Activated naive CD4-positive, alpha-beta T cell treated with anti-CD3 and anti-CD28 coated beads, Interleukin-2, amount 50 U/mL, for 72 hours (primary cell): ENCODE measurements at regions not wholly inside any gene's neighbourhood (a gene's known extent, or its start where the extent isn't known, plus 50 kb on each side); places are given as distances from the start of the nearest gene placed in this dataset.

Experiments used
- ATAC-seq, 2 donors: fragments of 150-1000 bp; cut with Tn5 transposase; 2 replicates each; pipeline ENCODE4 v1.10.0; 2021; ENCODE audit warnings: mild to moderate bottlenecking in 2 of 2, moderate library complexity in 2 of 2
- DNase-seq, 2 donors: peaks; one replicate each; pipeline ENCODE4 v3.0.0; 2021 to 2022; ENCODE audit warnings: low spot score in 2 of 2
- H3K27ac Mint-ChIP-seq, 2 donors: one replicate each; pipeline ENCODE4 v1.8.0; 2022; ENCODE audit warnings: mild to moderate bottlenecking in 2 of 2, mixed read lengths in 2 of 2
- H3K36me3 Mint-ChIP-seq, 2 donors: one replicate each; pipeline ENCODE4 v1.8.0; 2022; ENCODE audit warnings: mixed read lengths in 2 of 2
- H3K9me3 Mint-ChIP-seq, 2 donors: one replicate each; pipeline ENCODE4 v1.8.0; 2022; ENCODE audit warnings: mixed read lengths in 2 of 2

GRCh38 chr17:70332356-70333210 is 163.3 kb downstream of the KCNJ2 start:
- Mint-ChIP-seq H3K9me3 (peaks cover 3 to 8% of the 10 kb centered on the region in 2 donors), H3K36me3 (no peaks in the 10 kb centered on the region)

GRCh38 chr17:70336411-70336810 is 167.1 kb downstream of the KCNJ2 start:
- Mint-ChIP-seq H3K9me3 (peaks cover 3 to 8% of the 10 kb centered on the region in 2 donors), H3K36me3 (no peaks in the 10 kb centered on the region), H3K27ac (no peak overlapping the region)
- DNase-seq (no peak), ATAC-seq (no peak)

More at GRCh38 chr17:70332356-70333210, 163.3 kb downstream of the KCNJ2 start:
- no peak for DNase-seq
- no peak for ATAC-seq
- no peak overlapping the region for H3K27ac Mint-ChIP-seq

- ATAC-seq (no peak), DNase-seq (no peak)
- Mint-ChIP-seq H3K9me3 (peaks cover 3 to 8% of the 10 kb centered on the region in 2 donors), H3K27ac (no peak overlapping the region), H3K36me3 (no peaks in the 10 kb centered on the region)
Measured at GRCh38 chr17:70338946-70339354, 169.6 kb downstream of the KCNJ2 start.

- H3K36me3 Mint-ChIP-seq: no peaks in the 10 kb centered on the region
- DNase-seq (no peak), ATAC-seq (no peak)
Measured at GRCh38 chr17:70343114-70343513, 173.8 kb downstream of the KCNJ2 start.

GRCh38 chr17:70344386-70345060 is 175.2 kb downstream of the KCNJ2 start:
- Mint-ChIP-seq H3K9me3 (peaks cover 6 to 7% of the 10 kb centered on the region in 2 donors), H3K27ac (peak overlapping the region in 1 of 2 donors; percentile 37), H3K36me3 (no peaks in the 10 kb centered on the region)
- DNase-seq: no peak
- peak; percentile 26 to 68 for ATAC-seq

More at GRCh38 chr17:70343114-70343513, 173.8 kb downstream of the KCNJ2 start:
- peaks cover 0 to 4% of the 10 kb centered on the region in 2 donors for H3K9me3 Mint-ChIP-seq
- no peak overlapping the region for H3K27ac Mint-ChIP-seq

- DNase-seq (no peak), ATAC-seq (peak in 1 of 2 donors; percentile 7)
- Mint-ChIP-seq H3K36me3 (no peaks in the 10 kb centered on the region), H3K27ac (peak overlapping the region in 1 of 2 donors; percentile 37), H3K9me3 (peaks cover 6 to 8% of the 10 kb centered on the region in 2 donors)
Measured at GRCh38 chr17:70345061-70345460, 175.7 kb downstream of the KCNJ2 start.

- peaks cover 3 to 6% of the 10 kb centered on the region in 2 donors for H3K9me3 Mint-ChIP-seq
- DNase-seq: no peak
- no peaks in the 10 kb centered on the region for H3K36me3 Mint-ChIP-seq
- no peak for ATAC-seq
- no peak overlapping the region for H3K27ac Mint-ChIP-seq
Measured at GRCh38 chr17:70352834-70353233, 183.5 kb downstream of the KCNJ2 start.

GRCh38 chr17:70353408-70354092 is 184.2 kb downstream of the KCNJ2 start:
- Mint-ChIP-seq H3K36me3 (no peaks in the 10 kb centered on the region), H3K9me3 (peaks cover 3 to 6% of the 10 kb centered on the region in 2 donors), H3K27ac (no peak overlapping the region)
- ATAC-seq (no peak), DNase-seq (no peak)

- H3K27ac Mint-ChIP-seq: no peak overlapping the region
- ATAC-seq (no peak), DNase-seq (no peak)
- H3K36me3 Mint-ChIP-seq: no peaks in the 10 kb centered on the region
- H3K9me3 Mint-ChIP-seq: no peaks in the 10 kb centered on the region
Measured at GRCh38 chr17:70355185-70355584, 185.9 kb downstream of the KCNJ2 start.

GRCh38 chr17:70357190-70357589 is 187.9 kb downstream of the KCNJ2 start:
- Mint-ChIP-seq H3K9me3 (no peaks in the 10 kb centered on the region), H3K27ac (no peak overlapping the region), H3K36me3 (no peaks in the 10 kb centered on the region)
- no peak for DNase-seq
- ATAC-seq: no peak

- peaks cover 3 to 10% of the 10 kb centered on the region in 2 donors for H3K9me3 Mint-ChIP-seq
- H3K27ac Mint-ChIP-seq: no peak overlapping the region
- no peaks in the 10 kb centered on the region for H3K36me3 Mint-ChIP-seq
- ATAC-seq: peak; percentile 65 to 77
- no peak for DNase-seq
Measured at GRCh38 chr17:70365091-70365583, 195.8 kb downstream of the KCNJ2 start.

GRCh38 chr17:70366386-70366785 is 197.1 kb downstream of the KCNJ2 start:
- ATAC-seq (no peak), DNase-seq (no peak)
- H3K36me3 Mint-ChIP-seq: no peaks in the 10 kb centered on the region
- H3K9me3 Mint-ChIP-seq: peaks cover 3 to 10% of the 10 kb centered on the region in 2 donors
- no peak overlapping the region for H3K27ac Mint-ChIP-seq

- H3K27ac Mint-ChIP-seq: no peak overlapping the region
- DNase-seq (no peak), ATAC-seq (no peak)
- H3K9me3 Mint-ChIP-seq: peaks cover 3 to 10% of the 10 kb centered on the region in 2 donors
- H3K36me3 Mint-ChIP-seq: no peaks in the 10 kb centered on the region
Measured at GRCh38 chr17:70368011-70368410, 198.7 kb downstream of the KCNJ2 start.

GRCh38 chr17:70369391-70369790 is 200.1 kb downstream of the KCNJ2 start:
- H3K36me3 Mint-ChIP-seq: no peaks in the 10 kb centered on the region
- DNase-seq (no peak), ATAC-seq (no peak)
- H3K9me3 Mint-ChIP-seq: peaks cover 7 to 10% of the 10 kb centered on the region in 2 donors
- no peak overlapping the region for H3K27ac Mint-ChIP-seq

- DNase-seq (no peak), ATAC-seq (no peak)
- H3K9me3 Mint-ChIP-seq: peaks cover 4% of the 10 kb centered on the region in 2 donors
- no peaks in the 10 kb centered on the region for H3K36me3 Mint-ChIP-seq
- no peak overlapping the region for H3K27ac Mint-ChIP-seq
Measured at GRCh38 chr17:70370816-70371215, 201.5 kb downstream of the KCNJ2 start.

GRCh38 chr17:70373369-70373768 is 204.0 kb downstream of the KCNJ2 start:
- ATAC-seq (no peak), DNase-seq (no peak)
- no peak overlapping the region for H3K27ac Mint-ChIP-seq
- peaks cover 0 to 8% of the 10 kb centered on the region in 2 donors for H3K9me3 Mint-ChIP-seq
- H3K36me3 Mint-ChIP-seq: no peaks in the 10 kb centered on the region

- H3K36me3 Mint-ChIP-seq: no peaks in the 10 kb centered on the region
- DNase-seq (no peak), ATAC-seq (no peak)
- H3K27ac Mint-ChIP-seq: no peak overlapping the region
- peaks cover 0 to 8% of the 10 kb centered on the region in 2 donors for H3K9me3 Mint-ChIP-seq
Measured at GRCh38 chr17:70374496-70374895, 205.2 kb downstream of the KCNJ2 start.
